ENCODE measurements at regions not wholly inside any gene's neighbourhood (a gene's known extent, or its start where the extent isn't known, plus 50 kb on each side); places are given as distances from the start of the nearest gene placed in this dataset.

DNA sequence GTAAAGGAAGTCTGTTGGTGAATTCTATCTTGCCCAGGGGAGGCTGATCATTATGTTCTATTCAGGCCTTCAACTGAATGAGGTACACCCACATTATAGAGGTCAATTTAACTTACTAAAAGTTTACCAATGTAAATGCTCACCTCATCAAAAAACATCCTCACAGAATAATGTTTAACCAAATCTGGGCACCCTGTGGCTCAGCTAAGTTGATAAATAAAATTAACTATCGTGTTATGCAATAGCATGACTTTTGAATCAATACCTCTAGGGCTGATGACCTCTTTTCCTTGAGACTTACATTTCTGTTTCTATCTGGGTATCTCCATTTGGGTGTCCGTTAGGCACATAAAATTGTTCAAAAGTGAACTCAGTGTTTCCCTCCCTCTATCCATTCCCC, 203.1 kb downstream of the TEX13C start:
- H3K4me1 ChIP-seq (ENCODE audit: control insufficient read depth in 3 of 3, insufficient read depth in 2 of 3, low read depth in 1 of 3, low read length in 2 of 3) = no peaks in the 10 kb centered on the region
- no peaks in the 10 kb centered on the region for H3K27me3 ChIP-seq (ENCODE audit: control insufficient read depth in 3 of 3, insufficient read depth in 3 of 3, low read length in 3 of 3)
- DNase-seq (no peak), FAIRE-seq (no peak)
- H3K27ac ChIP-seq (ENCODE audit: low read depth in 1 of 3, low read length in 2 of 3) = no peak overlapping the region
- WGBS, 3 donors = 40 to 62% (median 44%) methylated on average over 2 of the region's 2 CpGs
- no peaks in the 10 kb centered on the region for H3K9me3 ChIP-seq (ENCODE audit: control insufficient read depth in 2 of 2, insufficient read depth in 1 of 2, low read depth in 1 of 2, low read length in 1 of 2)
- H3K4me3 ChIP-seq (ENCODE audit: low read depth in 1 of 3, low read length in 3 of 3) = no peak overlapping the region
- H3K36me3 ChIP-seq (ENCODE audit: control insufficient read depth in 3 of 3, insufficient read depth in 2 of 3, low read depth in 1 of 3, low read length in 3 of 3) = no peaks in the 10 kb centered on the region

DNA sequence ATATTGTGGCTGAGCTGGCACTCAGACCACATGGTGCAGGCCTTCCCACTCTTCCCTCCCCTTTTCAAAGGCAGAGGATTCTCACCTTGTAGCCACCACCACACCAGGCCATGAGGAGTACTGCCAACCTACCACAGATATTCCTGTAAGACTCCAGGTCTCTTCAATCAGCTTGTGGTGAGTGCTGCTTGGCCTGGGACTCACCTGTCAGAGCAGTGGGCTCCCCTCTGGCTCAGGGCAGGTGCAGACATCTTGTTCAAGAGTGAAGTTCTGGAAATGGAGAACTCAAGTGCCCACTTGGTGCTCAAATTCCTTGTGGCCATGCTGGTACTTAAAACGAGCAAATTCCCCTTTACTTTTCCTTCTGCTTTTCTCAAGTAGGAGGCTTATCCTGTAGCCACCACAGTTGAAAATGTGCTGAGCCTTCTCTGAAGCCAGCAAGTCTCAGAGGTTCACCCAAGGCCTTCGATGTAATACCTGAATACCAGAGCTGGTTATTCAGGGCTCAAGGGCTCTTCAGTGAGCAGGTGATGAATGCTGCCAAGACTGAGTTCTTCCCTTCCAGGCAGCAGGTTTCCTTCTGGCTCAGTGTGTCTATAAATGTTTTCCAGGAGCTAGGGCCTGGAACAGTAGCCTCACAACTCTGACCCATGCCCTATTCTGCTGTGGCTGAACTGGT, 212.9 kb downstream of the TEX13C start:
- Histone ChIP-seq H3K4me1 (ENCODE audit: control insufficient read depth in 3 of 3, insufficient read depth in 2 of 3, low read depth in 1 of 3, low read length in 2 of 3) (no peaks in the 10 kb centered on the region), H3K4me3 (ENCODE audit: low read depth in 1 of 3, low read length in 3 of 3) (no peak overlapping the region), H3K27me3 (ENCODE audit: control insufficient read depth in 3 of 3, insufficient read depth in 3 of 3, low read length in 3 of 3) (no peaks in the 10 kb centered on the region), H3K9me3 (ENCODE audit: control insufficient read depth in 2 of 2, insufficient read depth in 1 of 2, low read depth in 1 of 2, low read length in 1 of 2) (peaks cover 0 to 14% of the 10 kb centered on the region in 2 donors), H3K27ac (ENCODE audit: low read depth in 1 of 3, low read length in 2 of 3) (no peak overlapping the region), H3K36me3 (ENCODE audit: control insufficient read depth in 3 of 3, insufficient read depth in 2 of 3, low read depth in 1 of 3, low read length in 3 of 3) (no peaks in the 10 kb centered on the region)
- DNase-seq (no peak), FAIRE-seq (no peak)
- WGBS, 3 donors = 33 to 68% (median 58%) methylated on average over 2 of the region's 2 CpGs

DNA sequence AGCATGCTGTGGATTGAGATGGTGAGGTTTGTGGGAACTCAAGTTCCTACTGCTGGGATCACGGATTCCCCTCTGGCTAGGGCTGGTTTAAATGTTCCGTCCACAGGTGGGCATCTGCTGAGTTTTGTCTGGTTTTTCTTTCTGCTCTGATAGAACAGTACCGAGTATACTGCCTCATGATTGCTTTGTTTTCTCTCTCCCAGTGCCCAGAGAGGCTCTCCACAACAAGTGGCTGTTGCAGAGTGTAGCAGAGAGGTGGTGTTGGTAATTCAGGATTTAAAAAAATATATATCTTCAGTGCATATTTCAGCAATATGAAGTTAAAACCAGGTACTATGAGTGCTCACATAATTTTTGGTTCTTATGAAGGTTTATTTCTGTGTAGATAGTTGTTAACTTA, 213.7 kb downstream of the TEX13C start:
- 58 to 82% (median 63%) methylated on average over 3 of the region's 3 CpGs for WGBS, 3 donors
- H3K36me3 ChIP-seq (ENCODE audit: control insufficient read depth in 3 of 3, insufficient read depth in 2 of 3, low read depth in 1 of 3, low read length in 3 of 3) = no peaks in the 10 kb centered on the region
- no peaks in the 10 kb centered on the region for H3K27me3 ChIP-seq (ENCODE audit: control insufficient read depth in 3 of 3, insufficient read depth in 3 of 3, low read length in 3 of 3)
- no peak overlapping the region for H3K4me3 ChIP-seq (ENCODE audit: low read depth in 1 of 3, low read length in 3 of 3)
- DNase-seq (no peak), FAIRE-seq (no peak)
- no peak overlapping the region for H3K27ac ChIP-seq (ENCODE audit: low read depth in 1 of 3, low read length in 2 of 3)
- H3K4me1 ChIP-seq (ENCODE audit: control insufficient read depth in 3 of 3, insufficient read depth in 2 of 3, low read depth in 1 of 3, low read length in 2 of 3) = no peaks in the 10 kb centered on the region
- H3K9me3 ChIP-seq (ENCODE audit: control insufficient read depth in 2 of 2, insufficient read depth in 1 of 2, low read depth in 1 of 2, low read length in 1 of 2) = peaks cover 0 to 14% of the 10 kb centered on the region in 2 donors

DNA sequence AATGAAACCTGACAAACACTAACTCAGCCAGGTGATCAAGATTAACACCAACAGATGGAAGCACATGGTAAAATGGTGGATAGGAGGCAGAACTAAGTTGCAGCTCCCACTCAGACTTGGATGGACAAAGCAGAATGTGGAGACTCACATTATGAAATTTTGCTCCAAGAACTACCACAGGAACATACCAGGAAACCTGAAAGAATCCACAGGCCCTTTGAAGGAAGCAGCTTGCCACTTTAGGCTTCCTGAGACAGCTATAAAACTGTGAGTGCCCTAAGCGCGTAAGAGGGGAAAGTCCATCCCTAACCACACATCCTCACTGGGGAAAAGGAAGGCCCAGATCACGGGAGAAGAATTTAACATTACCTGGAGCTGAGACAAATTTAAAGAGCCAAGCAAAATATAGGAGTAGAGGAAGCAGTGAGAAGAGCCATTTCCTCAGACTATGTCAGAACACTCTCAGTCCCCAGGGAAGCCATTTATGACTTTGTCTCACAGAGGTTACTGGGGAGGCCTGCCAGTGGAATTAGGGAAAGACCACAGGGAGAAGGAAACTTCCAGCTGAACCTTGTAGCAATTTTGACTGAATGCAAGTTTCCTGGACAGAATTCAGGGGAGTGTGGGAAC, 224.5 kb downstream of the TEX13C start:
- no peak for DNase-seq
- Histone ChIP-seq H3K9me3 (ENCODE audit: control insufficient read depth in 2 of 2, insufficient read depth in 1 of 2, low read depth in 1 of 2, low read length in 1 of 2) (peaks cover 0 to 10% of the 10 kb centered on the region in 2 donors), H3K36me3 (ENCODE audit: control insufficient read depth in 3 of 3, insufficient read depth in 2 of 3, low read depth in 1 of 3, low read length in 3 of 3) (no peaks in the 10 kb centered on the region), H3K27ac (ENCODE audit: low read depth in 1 of 3, low read length in 2 of 3) (no peak overlapping the region), H3K4me1 (ENCODE audit: control insufficient read depth in 3 of 3, insufficient read depth in 2 of 3, low read depth in 1 of 3, low read length in 2 of 3) (no peaks in the 10 kb centered on the region), H3K27me3 (ENCODE audit: control insufficient read depth in 3 of 3, insufficient read depth in 3 of 3, low read length in 3 of 3) (no peaks in the 10 kb centered on the region), H3K4me3 (ENCODE audit: low read depth in 1 of 3, low read length in 3 of 3) (no peak overlapping the region)
- WGBS, 3 donors = 40 to 69% (median 52%) methylated on average over 3 of the region's 3 CpGs
- no peak for FAIRE-seq

DNA sequence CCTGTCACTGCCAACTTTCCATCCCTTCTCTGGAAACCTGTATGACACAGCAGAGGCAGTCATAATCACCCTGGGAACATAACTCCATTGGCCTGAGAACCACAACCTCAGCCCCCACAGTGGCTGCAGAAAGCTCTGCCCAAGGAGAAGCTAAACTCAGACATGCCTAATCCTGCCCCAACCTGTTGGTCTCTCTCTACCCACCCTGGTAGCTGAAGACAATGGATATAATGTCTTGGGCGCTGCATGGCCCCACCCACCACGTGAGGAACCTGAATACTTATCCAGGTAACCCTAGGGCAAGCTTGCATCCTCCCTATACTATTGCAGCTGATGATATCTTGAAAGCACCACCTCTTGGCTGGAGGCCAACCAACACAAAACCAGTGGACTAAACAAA, 225.2 kb downstream of the TEX13C start:
- WGBS, 3 donors = 12 to 56% (median 13%) methylated on average over 2 of the region's 2 CpGs
- Histone ChIP-seq H3K4me3 (ENCODE audit: low read depth in 1 of 3, low read length in 3 of 3) (no peak overlapping the region), H3K4me1 (ENCODE audit: control insufficient read depth in 3 of 3, insufficient read depth in 2 of 3, low read depth in 1 of 3, low read length in 2 of 3) (no peaks in the 10 kb centered on the region), H3K27me3 (ENCODE audit: control insufficient read depth in 3 of 3, insufficient read depth in 3 of 3, low read length in 3 of 3) (no peaks in the 10 kb centered on the region), H3K27ac (ENCODE audit: low read depth in 1 of 3, low read length in 2 of 3) (no peak overlapping the region), H3K36me3 (ENCODE audit: control insufficient read depth in 3 of 3, insufficient read depth in 2 of 3, low read depth in 1 of 3, low read length in 3 of 3) (no peaks in the 10 kb centered on the region), H3K9me3 (ENCODE audit: control insufficient read depth in 2 of 2, insufficient read depth in 1 of 2, low read depth in 1 of 2, low read length in 1 of 2) (peaks cover 0 to 10% of the 10 kb centered on the region in 2 donors)
- DNase-seq (no peak), FAIRE-seq (no peak)

DNA sequence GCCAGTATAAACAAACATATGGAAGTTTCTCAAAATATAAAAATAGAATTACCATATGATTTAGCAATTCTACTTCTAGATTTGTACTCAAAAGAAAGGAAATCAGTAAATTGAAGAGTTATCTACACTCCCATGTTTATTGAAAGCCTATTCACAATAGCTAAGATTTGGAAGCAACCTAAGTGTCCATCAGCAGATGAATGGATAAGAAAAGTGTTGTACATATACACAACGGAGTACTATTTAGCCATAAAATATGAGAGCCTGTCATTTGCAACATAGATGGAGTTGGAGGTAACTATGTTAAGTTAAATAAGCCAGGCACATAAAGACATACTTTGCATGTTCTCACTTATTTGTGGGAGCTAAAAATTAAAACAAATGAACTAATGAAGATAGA, 257.8 kb downstream of the TEX13C start:
- WGBS, 3 donors = 42 to 74% (median 67%) methylated on average over 1 of the region's 1 CpG
- Histone ChIP-seq H3K4me1 (ENCODE audit: control insufficient read depth in 3 of 3, insufficient read depth in 2 of 3, low read depth in 1 of 3, low read length in 2 of 3) (no peaks in the 10 kb centered on the region), H3K4me3 (ENCODE audit: low read depth in 1 of 3, low read length in 3 of 3) (no peak overlapping the region), H3K9me3 (ENCODE audit: control insufficient read depth in 2 of 2, insufficient read depth in 1 of 2, low read depth in 1 of 2, low read length in 1 of 2) (no peaks in the 10 kb centered on the region), H3K27ac (ENCODE audit: low read depth in 1 of 3, low read length in 2 of 3) (no peak overlapping the region), H3K27me3 (ENCODE audit: control insufficient read depth in 3 of 3, insufficient read depth in 3 of 3, low read length in 3 of 3) (no peaks in the 10 kb centered on the region), H3K36me3 (ENCODE audit: control insufficient read depth in 3 of 3, insufficient read depth in 2 of 3, low read depth in 1 of 3, low read length in 3 of 3) (no peaks in the 10 kb centered on the region)
- FAIRE-seq (no peak), DNase-seq (no peak)

DNA sequence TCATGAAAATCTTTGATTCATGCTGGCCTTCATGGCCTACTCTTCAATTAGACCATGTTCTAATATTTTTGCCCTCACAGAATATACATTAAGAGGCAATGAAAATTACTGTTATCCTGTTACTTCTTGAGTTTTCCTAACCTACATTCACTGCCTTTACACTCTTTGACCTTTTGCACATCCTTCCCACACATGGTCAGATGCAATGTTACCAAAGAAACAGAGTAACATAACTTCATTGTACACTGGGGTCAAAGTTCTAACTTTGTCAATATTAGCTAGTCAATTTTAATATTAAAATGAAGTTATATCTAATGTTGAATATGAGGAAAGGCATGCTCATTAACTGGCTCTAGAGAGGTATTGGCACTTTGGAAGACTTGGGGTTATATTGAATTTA, 284.8 kb downstream of the TEX13C start:
- no peak overlapping the region for H3K4me3 ChIP-seq (ENCODE audit: low read depth in 1 of 3, low read length in 3 of 3)
- FAIRE-seq (no peak), DNase-seq (no peak)
- H3K4me1 ChIP-seq (ENCODE audit: control insufficient read depth in 3 of 3, insufficient read depth in 2 of 3, low read depth in 1 of 3, low read length in 2 of 3) = no peaks in the 10 kb centered on the region
- no peak overlapping the region for H3K27ac ChIP-seq (ENCODE audit: low read depth in 1 of 3, low read length in 2 of 3)
- H3K36me3 ChIP-seq (ENCODE audit: control insufficient read depth in 3 of 3, insufficient read depth in 2 of 3, low read depth in 1 of 3, low read length in 3 of 3) = no peaks in the 10 kb centered on the region
- peaks cover 0 to 1% of the 10 kb centered on the region in 2 donors for H3K9me3 ChIP-seq (ENCODE audit: control insufficient read depth in 2 of 2, insufficient read depth in 1 of 2, low read depth in 1 of 2, low read length in 1 of 2)
- no peaks in the 10 kb centered on the region for H3K27me3 ChIP-seq (ENCODE audit: control insufficient read depth in 3 of 3, insufficient read depth in 3 of 3, low read length in 3 of 3)

DNA sequence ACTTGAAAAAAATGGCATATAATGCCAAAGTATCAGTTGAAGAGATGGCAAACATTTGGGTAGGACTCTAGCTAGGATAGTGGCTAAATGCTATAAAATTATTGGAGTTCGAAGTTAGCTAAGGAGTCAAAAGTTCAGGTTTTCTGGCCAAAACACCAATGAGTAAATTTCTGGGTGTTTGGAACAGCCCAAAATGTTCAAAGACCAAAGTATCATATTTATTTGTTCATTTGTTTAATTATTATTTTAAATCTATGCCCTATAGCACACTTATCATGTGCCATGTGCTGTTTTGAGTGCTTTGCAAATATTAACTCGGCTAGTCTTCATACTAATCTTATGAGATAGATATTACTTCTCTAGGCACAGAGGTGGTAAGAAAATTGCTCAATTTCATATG, 285.5 kb downstream of the TEX13C start:
- DNase-seq = no peak
- Histone ChIP-seq H3K27me3 (ENCODE audit: control insufficient read depth in 3 of 3, insufficient read depth in 3 of 3, low read length in 3 of 3) (no peaks in the 10 kb centered on the region), H3K36me3 (ENCODE audit: control insufficient read depth in 3 of 3, insufficient read depth in 2 of 3, low read depth in 1 of 3, low read length in 3 of 3) (no peaks in the 10 kb centered on the region), H3K4me3 (ENCODE audit: low read depth in 1 of 3, low read length in 3 of 3) (no peak overlapping the region), H3K4me1 (ENCODE audit: control insufficient read depth in 3 of 3, insufficient read depth in 2 of 3, low read depth in 1 of 3, low read length in 2 of 3) (no peaks in the 10 kb centered on the region), H3K27ac (ENCODE audit: low read depth in 1 of 3, low read length in 2 of 3) (no peak overlapping the region), H3K9me3 (ENCODE audit: control insufficient read depth in 2 of 2, insufficient read depth in 1 of 2, low read depth in 1 of 2, low read length in 1 of 2) (peaks cover 0 to 1% of the 10 kb centered on the region in 2 donors)
- FAIRE-seq = no peak
- WGBS, 3 donors = 33 to 67% (median 48%) methylated on average over 2 of the region's 2 CpGs
